Progenitor cell of endocrine pancreas (in vitro differentiated cells): ENCODE measurements at regions not wholly inside any gene's neighbourhood (a gene's known extent, or its start where the extent isn't known, plus 50 kb on each side); places are given as distances from the start of the nearest gene placed in this dataset.

Experiments used
- DNase-seq: peaks from one replicate; pipeline ENCODE4 v3.0.0; 2021; ENCODE audit warnings: low spot score; ENCODE audit not compliant: unreplicated experiment
- H3K27ac Mint-ChIP-seq: 2 replicates; pipeline ENCODE4 v1.8.0; 2021; ENCODE audit warnings: mild to moderate bottlenecking, moderate library complexity, mixed read lengths
- H3K27me3 Mint-ChIP-seq: 2 replicates; pipeline ENCODE4 v1.8.0; 2021; ENCODE audit warnings: mixed read lengths
- H3K36me3 Mint-ChIP-seq: 2 replicates; pipeline ENCODE4 v1.8.0; 2022; ENCODE audit warnings: mixed read lengths; ENCODE audit not compliant: insufficient read depth
- H3K4me1 Mint-ChIP-seq: 2 replicates; pipeline ENCODE4 v1.8.0; 2021; ENCODE audit warnings: low read depth, mixed read lengths
- H3K4me3 Mint-ChIP-seq: 2 replicates; pipeline ENCODE4 v1.8.0; 2021; ENCODE audit warnings: low read depth, mild to moderate bottlenecking, moderate library complexity, mixed read lengths
- H3K9me3 Mint-ChIP-seq: 2 replicates; pipeline ENCODE4 v1.8.0; 2021; ENCODE audit warnings: low read depth, mixed read lengths
- TF ChIP-seq, protein P1 (sequence below): fragments of 200-600 bp; sonication (generic); IDR thresholded peaks from one replicate; pipeline ENCODE4 v1.5.0; 2021; ENCODE audit warnings: antibody characterized with exemption, mild to moderate bottlenecking; ENCODE audit not compliant: unreplicated experiment

DNA sequence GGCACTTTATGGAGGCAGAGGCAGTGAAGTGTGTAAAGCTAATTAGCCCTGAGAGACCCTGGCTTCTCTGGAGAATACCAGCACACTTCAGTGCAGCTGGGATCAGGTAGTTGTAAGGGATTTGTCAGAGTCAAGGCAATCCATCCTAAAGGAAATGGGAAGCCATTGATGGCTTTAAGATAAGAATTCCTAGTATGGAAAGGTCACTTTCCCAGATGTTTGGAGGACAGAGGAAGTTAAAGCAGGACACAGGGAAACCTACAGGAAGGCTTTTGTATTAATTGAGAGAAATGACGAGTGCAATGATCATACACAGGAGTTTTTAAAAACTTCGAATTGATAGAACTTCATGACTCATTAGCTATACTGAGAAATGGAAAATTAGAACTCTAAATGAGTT, 254.4 kb downstream of the SLC16A7 start:
- H3K36me3 Mint-ChIP-seq: peaks cover 2% of the 10 kb centered on the region
- TF ChIP-seq, protein P1, sequence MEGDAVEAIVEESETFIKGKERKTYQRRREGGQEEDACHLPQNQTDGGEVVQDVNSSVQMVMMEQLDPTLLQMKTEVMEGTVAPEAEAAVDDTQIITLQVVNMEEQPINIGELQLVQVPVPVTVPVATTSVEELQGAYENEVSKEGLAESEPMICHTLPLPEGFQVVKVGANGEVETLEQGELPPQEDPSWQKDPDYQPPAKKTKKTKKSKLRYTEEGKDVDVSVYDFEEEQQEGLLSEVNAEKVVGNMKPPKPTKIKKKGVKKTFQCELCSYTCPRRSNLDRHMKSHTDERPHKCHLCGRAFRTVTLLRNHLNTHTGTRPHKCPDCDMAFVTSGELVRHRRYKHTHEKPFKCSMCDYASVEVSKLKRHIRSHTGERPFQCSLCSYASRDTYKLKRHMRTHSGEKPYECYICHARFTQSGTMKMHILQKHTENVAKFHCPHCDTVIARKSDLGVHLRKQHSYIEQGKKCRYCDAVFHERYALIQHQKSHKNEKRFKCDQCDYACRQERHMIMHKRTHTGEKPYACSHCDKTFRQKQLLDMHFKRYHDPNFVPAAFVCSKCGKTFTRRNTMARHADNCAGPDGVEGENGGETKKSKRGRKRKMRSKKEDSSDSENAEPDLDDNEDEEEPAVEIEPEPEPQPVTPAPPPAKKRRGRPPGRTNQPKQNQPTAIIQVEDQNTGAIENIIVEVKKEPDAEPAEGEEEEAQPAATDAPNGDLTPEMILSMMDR: no peak
- no peak for DNase-seq

DNA sequence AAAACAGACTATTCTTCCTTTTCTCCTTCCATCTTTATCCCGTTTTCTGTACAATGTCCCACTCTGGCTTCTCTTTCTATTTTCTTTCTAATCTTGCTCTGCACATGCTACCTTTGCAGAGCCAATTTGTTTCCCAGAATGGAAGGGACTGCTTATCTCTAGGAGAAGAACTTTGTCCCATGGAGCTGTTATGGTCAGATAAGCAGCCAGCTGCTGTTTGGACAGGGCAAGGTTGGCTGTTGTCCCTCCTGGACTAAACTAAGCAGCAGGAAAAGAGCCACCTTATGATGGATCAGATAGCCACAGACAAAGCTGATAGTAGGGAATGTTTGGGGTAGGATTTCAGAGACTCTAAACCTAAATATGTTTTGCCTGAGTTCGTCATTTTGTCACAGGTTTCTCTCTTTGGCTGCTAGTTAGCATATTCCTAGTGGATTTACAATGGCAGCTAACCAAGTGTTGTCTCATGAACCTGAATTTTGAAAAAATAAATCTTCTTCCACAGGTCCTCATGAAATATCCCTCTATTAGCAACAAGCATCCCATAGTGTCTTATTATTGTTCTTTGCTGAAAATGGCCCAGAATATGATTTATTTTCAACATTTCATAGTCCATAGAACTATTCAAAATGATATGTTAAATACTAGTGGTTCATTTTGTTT, 262.8 kb downstream of the SLC16A7 start:
- DNase-seq: no peak
- no peak overlapping the region for H3K27ac Mint-ChIP-seq
- H3K9me3 Mint-ChIP-seq: peaks cover 37% of the 10 kb centered on the region
- H3K36me3 Mint-ChIP-seq: peaks cover 14% of the 10 kb centered on the region
- TF ChIP-seq, protein P1: no peak
- no peaks in the 10 kb centered on the region for H3K27me3 Mint-ChIP-seq
- peak overlapping the region; percentile 38 for H3K4me3 Mint-ChIP-seq
- peaks cover 9% of the 10 kb centered on the region for H3K4me1 Mint-ChIP-seq

More for the DNA sequence above, 254.4 kb downstream of the SLC16A7 start:
- no peaks in the 10 kb centered on the region for H3K27me3 Mint-ChIP-seq
- H3K4me3 Mint-ChIP-seq: no peak overlapping the region
- H3K27ac Mint-ChIP-seq: no peak overlapping the region
- peaks cover 18% of the 10 kb centered on the region for H3K9me3 Mint-ChIP-seq
- peaks cover 3% of the 10 kb centered on the region for H3K4me1 Mint-ChIP-seq

DNA sequence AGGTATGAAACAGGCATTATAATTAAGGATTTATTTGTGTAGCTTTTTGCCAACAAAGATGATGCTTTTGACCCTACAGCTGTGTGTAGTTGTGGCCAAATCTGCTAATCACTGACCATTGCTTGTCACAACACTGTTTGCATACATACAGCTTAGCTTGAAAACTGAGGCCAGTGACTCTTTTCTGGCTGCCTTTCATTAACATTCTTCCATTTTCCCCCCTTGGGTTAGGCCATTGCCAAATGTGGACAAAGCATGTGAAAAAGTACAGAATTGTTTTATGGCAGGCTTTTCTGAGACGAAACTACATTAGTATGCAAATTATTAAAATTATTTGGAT, 263.3 kb downstream of the SLC16A7 start:
- DNase-seq: no peak
- Mint-ChIP-seq H3K4me3 (no peak overlapping the region), H3K4me1 (peaks cover 9% of the 10 kb centered on the region), H3K27me3 (no peaks in the 10 kb centered on the region), H3K27ac (no peak overlapping the region), H3K9me3 (peaks cover 36% of the 10 kb centered on the region), H3K36me3 (peaks cover 14% of the 10 kb centered on the region)
- TF ChIP-seq, protein P1: no peak

DNA sequence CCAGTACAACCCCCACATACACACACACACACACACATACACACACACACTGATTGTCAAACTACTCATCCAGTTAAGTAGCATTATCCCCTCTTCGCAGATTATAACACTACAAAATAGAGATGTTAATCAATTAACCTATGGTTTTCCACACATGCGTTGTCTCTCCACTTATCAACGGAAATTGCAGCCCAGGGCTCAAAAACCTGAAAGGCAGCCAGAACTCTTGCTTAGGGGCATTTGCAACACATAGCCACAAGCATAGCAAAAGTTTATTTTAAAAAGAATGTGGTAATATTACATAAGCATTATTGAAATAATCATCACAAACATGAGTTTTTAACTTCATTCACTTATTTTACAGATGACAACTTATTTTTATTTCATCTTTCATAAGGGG, 265.8 kb downstream of the SLC16A7 start:
- H3K27me3 Mint-ChIP-seq: no peaks in the 10 kb centered on the region
- no peak overlapping the region for H3K27ac Mint-ChIP-seq
- no peak for DNase-seq
- H3K4me3 Mint-ChIP-seq: no peak overlapping the region
- TF ChIP-seq, protein P1: no peak
- peaks cover 19% of the 10 kb centered on the region for H3K9me3 Mint-ChIP-seq
- peaks cover 9% of the 10 kb centered on the region for H3K4me1 Mint-ChIP-seq
- peaks cover 7% of the 10 kb centered on the region for H3K36me3 Mint-ChIP-seq

DNA sequence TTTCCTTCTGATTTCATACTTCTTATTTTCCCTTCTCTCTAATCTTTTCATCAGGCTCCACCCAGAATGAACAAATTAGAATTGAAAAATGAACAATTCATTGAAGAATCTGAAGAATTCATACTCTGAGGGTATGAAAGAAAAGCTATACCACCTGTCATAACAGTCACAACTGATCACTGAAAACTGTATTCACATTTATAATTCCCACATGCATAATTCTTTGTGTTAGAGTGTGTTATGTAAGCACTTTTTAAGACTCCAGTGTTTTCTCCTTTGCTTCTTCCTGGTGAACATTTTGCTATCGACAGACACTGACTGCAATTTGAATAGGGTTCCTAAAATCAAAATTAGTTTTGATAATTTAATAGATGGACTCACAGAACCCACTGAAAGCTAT, 271.2 kb downstream of the SLC16A7 start:
- Mint-ChIP-seq H3K36me3 (no peaks in the 10 kb centered on the region), H3K4me1 (no peaks in the 10 kb centered on the region), H3K4me3 (no peak overlapping the region), H3K27ac (no peak overlapping the region), H3K9me3 (peaks cover 3% of the 10 kb centered on the region), H3K27me3 (no peaks in the 10 kb centered on the region)
- no peak for DNase-seq
- TF ChIP-seq, protein P1: no peak
